Loucy (cell line): ENCODE measurements at regions not wholly inside any gene's neighbourhood (a gene's known extent, or its start where the extent isn't known, plus 50 kb on each side); places are given as distances from the start of the nearest gene placed in this dataset.

ENCODE experiments used
- H2AFZ ChIP-seq: fragments of 200-600 bp; sonication (generic); 2 replicates; pipeline ENCODE4 v1.6.0; 2016; ENCODE audit warnings: antibody characterized with exemption, mild to moderate bottlenecking, low read length, moderate library complexity
- H3F3A ChIP-seq: fragments of 200-600 bp; 2 replicates; pipeline ENCODE4 v1.6.0; 2016; ENCODE audit warnings: antibody characterized with exemption, low read depth, mild to moderate bottlenecking
- H3K27me3 ChIP-seq: fragments of 200-600 bp; sonication (generic); 2 replicates; pipeline ENCODE4 v1.6.1; 2014; ENCODE audit warnings: low read length, mild to moderate bottlenecking; ENCODE audit not compliant: insufficient read depth, poor library complexity, severe bottlenecking
- H3K36me3 ChIP-seq: fragments of 200-600 bp; sonication (generic); 2 replicates; pipeline ENCODE4 v1.6.1; 2016; ENCODE audit warnings: low read length; ENCODE audit not compliant: insufficient read depth
- H3K4me1 ChIP-seq: fragments of 200-600 bp; sonication (generic); 2 replicates; pipeline ENCODE4 v1.5.1; 2014; ENCODE audit warnings: low read length, mild to moderate bottlenecking; ENCODE audit not compliant: insufficient read depth, poor library complexity, severe bottlenecking
- H3K4me2 ChIP-seq: fragments of 200-600 bp; sonication (generic); 2 replicates; pipeline ENCODE4 v1.6.0; 2014; ENCODE audit warnings: antibody characterized with exemption, low read length, low read depth, mild to moderate bottlenecking; ENCODE audit not compliant: poor library complexity, severe bottlenecking
- H3K4me3 ChIP-seq: fragments of 200-600 bp; sonication (generic); 2 replicates; pipeline ENCODE4 v1.5.1; 2014; ENCODE audit warnings: low read length, mild to moderate bottlenecking, mixed read lengths; ENCODE audit not compliant: poor library complexity, severe bottlenecking
- H3K79me2 ChIP-seq: fragments of 200-600 bp; sonication (generic); 2 replicates; pipeline ENCODE4 v1.6.1; 2014; ENCODE audit warnings: low read length; ENCODE audit not compliant: insufficient read depth
- H3K9ac ChIP-seq: fragments of 200-600 bp; sonication (generic); 2 replicates; pipeline ENCODE4 v1.6.0; 2014; ENCODE audit warnings: mild to moderate bottlenecking, low read depth, low read length, moderate library complexity; ENCODE audit not compliant: poor library complexity, severe bottlenecking
- H3K9me2 ChIP-seq: fragments of 200-600 bp; sonication (generic); replicated peaks from 2 replicates; pipeline ENCODE4 v1.6.1; 2016; ENCODE audit warnings: low read depth, low read length, mixed read lengths
- H3K9me3 ChIP-seq: fragments of 200-600 bp; sonication (generic); 2 replicates; pipeline ENCODE4 v1.6.1; 2014; ENCODE audit warnings: mild to moderate bottlenecking, antibody characterized with exemption, low read length, low read depth; ENCODE audit not compliant: insufficient read depth
- H4K20me1 ChIP-seq: fragments of 200-600 bp; sonication (generic); 2 replicates; pipeline ENCODE4 v1.6.0; 2014; ENCODE audit warnings: antibody characterized with exemption, low read length, mild to moderate bottlenecking; ENCODE audit not compliant: insufficient read depth, poor library complexity, severe bottlenecking
- CTCF ChIP-seq: fragments of 200-600 bp; sonication (generic); conservative IDR thresholded peaks from 2 replicates; pipeline ENCODE4 v1.5.1; 2014; ENCODE audit warnings: mild to moderate bottlenecking, antibody characterized with exemption, low read length
- EZH2phosphoT487 ChIP-seq: fragments of 200-600 bp; IDR thresholded peaks from 2 replicates; pipeline ENCODE4 v1.6.1; 2018; ENCODE audit warnings: antibody characterized with exemption, mild to moderate bottlenecking, moderate library complexity, borderline replicate concordance

- H3K27me3 ChIP-seq, result no peaks in the 10 kb centered on the region
- H2AFZ ChIP-seq, result no peak overlapping the region
- no peaks in the 10 kb centered on the region for H4K20me1 ChIP-seq
Observed at GRCh38 chr3:104566054-104566453, 800.7 kb upstream of the ALCAM start.

GRCh38 chr3:104575634-104576033, 791.1 kb upstream of the ALCAM start:
- Histone ChIP-seq H3K9me2 (no peaks in the 10 kb centered on the region), H3K4me3 (no peak overlapping the region), H3F3A (no peaks in the 10 kb centered on the region), H2AFZ (no peak overlapping the region), H3K4me2 (no peak overlapping the region), H3K36me3 (no peaks in the 10 kb centered on the region), H3K9me3 (peaks cover 4% of the 10 kb centered on the region; the same call in 1 of the 2 replicates), H4K20me1 (no peaks in the 10 kb centered on the region), H3K4me1 (no peaks in the 10 kb centered on the region), H3K79me2 (no peaks in the 10 kb centered on the region), H3K27me3 (no peaks in the 10 kb centered on the region), H3K9ac (no peak overlapping the region)
- no peak for TF ChIP-seq CTCF

More at GRCh38 chr3:104566054-104566453, 800.7 kb upstream of the ALCAM start:
- H3K4me2 ChIP-seq, result no peak overlapping the region
- H3F3A ChIP-seq, result no peaks in the 10 kb centered on the region
- no peaks in the 10 kb centered on the region for H3K36me3 ChIP-seq
- H3K4me1 ChIP-seq, result no peaks in the 10 kb centered on the region
- H3K9me2 ChIP-seq, result no peaks in the 10 kb centered on the region
- H3K9me3 ChIP-seq, result no peaks in the 10 kb centered on the region
- no peak overlapping the region for H3K9ac ChIP-seq
- TF ChIP-seq CTCF (no peak), EZH2phosphoT487 (no peak)
- H3K4me3 ChIP-seq, result no peak overlapping the region
- no peaks in the 10 kb centered on the region for H3K79me2 ChIP-seq

- Histone ChIP-seq H3F3A (no peaks in the 10 kb centered on the region), H3K36me3 (no peaks in the 10 kb centered on the region), H4K20me1 (no peaks in the 10 kb centered on the region), H3K9ac (no peak overlapping the region), H3K9me3 (peaks cover 4% of the 10 kb centered on the region; the same call in 1 of the 2 replicates), H3K4me2 (no peak overlapping the region), H3K79me2 (no peaks in the 10 kb centered on the region), H3K4me1 (no peaks in the 10 kb centered on the region), H3K9me2 (no peaks in the 10 kb centered on the region), H3K27me3 (no peaks in the 10 kb centered on the region), H2AFZ (no peak overlapping the region), H3K4me3 (no peak overlapping the region)
- TF ChIP-seq CTCF (no peak), EZH2phosphoT487 (no peak)
Observed at GRCh38 chr3:104578558-104578957, 788.2 kb upstream of the ALCAM start.
